Ishikawa (cell line): ENCODE measurements at regions not wholly inside any gene's neighbourhood (a gene's known extent, or its start where the extent isn't known, plus 50 kb on each side); places are given as distances from the start of the nearest gene placed in this dataset.

Source experiments
- EP300 ChIP-seq: IDR thresholded peaks from 2 replicates; pipeline ENCODE4 v1.6.1; 2012; ENCODE audit warnings: borderline replicate concordance
- MAX ChIP-seq: IDR thresholded peaks from 2 replicates; pipeline ENCODE4 v1.6.1; 2012
- RAD21 ChIP-seq: IDR thresholded peaks from 2 replicates; pipeline ENCODE4 v1.6.1; 2012; ENCODE audit warnings: low read depth

- TF ChIP-seq EP300 (no peak), RAD21 (no peak), MAX (no peak)
These were observed 1630.4 kb upstream of the ACVR2A start for GRCh38 chr2:146214394-146214929.
